DMS153 (cell line): ENCODE measurements at regions not wholly inside any gene's neighbourhood (a gene's known extent, or its start where the extent isn't known, plus 50 kb on each side); places are given as distances from the start of the nearest gene placed in this dataset.

Source experiments
- DNase-seq: peaks from one replicate; lab custom pipeline; 2025; lab: John Stamatoyannopoulos, UW

DNA sequence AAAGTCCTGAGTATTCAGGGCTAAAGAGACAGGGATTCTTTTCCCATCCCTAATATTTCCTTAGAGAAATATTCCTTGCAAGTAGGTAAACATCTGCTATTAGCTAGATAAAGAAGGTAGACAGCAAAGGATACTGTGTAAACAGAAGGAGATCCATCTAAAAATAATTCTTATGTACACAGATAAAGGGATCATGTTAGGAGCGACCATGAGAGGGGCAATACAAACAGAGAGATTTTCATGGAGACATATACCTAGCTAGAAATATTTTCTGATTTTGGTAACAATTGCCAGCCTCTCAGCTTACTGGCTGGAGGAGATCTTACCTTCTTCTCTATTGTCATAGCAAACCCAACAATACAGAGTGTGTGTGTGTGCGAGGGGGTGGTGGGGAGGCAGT lies 184.6 kb upstream of the DMAC1 start:
- no peak for DNase-seq

DNA sequence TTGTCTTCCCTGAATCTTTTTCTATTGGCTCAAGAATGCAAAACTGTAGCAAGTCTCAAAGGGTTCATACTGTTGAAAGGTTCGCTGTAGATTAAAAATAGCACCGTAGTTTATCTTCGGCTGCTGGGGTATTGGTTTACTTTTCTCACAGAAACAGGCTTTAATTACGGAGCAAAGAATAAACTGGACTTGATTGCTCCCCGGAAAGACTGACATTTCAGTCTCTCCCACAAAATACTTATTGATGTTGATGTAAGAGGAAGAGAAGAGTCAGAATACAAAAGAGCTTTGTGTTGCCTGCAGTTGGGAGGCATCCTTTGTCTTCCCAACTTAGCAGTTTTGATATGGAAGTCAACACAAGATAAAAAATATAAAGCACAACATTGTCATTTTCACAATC lies 183.9 kb upstream of the DMAC1 start:
- peak; percentile 24 for DNase-seq

GRCh38 chr9:7982907-7983306 lies 183.3 kb upstream of the DMAC1 start:
- DNase-seq: no peak

DNA sequence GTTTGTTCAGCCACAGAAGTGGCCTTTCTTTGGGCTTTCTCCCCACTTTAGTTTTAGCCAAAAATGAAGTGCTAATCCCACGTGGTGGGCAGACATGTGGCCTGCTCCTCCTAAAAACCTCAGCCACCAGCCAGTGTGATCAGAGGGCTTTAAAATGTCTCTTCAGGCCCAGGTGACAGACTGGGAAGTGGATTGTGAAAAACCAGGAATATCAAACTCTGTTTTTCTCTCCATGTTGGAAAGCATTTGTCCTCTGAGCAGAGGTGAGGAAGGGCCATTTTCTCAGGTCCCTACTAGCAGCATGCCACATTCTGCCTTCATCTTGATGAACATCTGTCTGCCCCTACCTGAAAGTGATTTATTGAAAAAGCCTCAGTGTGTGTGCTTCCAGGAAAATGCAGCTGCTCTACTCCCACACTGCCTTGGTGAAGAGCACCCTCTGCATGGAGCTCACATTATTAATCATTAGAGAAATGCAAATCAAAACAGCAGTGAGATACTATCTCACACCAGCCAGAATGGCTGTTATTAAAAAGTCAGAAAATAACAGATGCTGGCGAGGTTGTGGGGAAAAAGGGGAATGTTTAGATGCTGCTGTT lies 181.2 kb upstream of the DMAC1 start:
- DNase-seq: no peak

- DNase-seq: no peak
These were observed 180.5 kb upstream of the DMAC1 start for GRCh38 chr9:7980041-7980440.

DNA sequence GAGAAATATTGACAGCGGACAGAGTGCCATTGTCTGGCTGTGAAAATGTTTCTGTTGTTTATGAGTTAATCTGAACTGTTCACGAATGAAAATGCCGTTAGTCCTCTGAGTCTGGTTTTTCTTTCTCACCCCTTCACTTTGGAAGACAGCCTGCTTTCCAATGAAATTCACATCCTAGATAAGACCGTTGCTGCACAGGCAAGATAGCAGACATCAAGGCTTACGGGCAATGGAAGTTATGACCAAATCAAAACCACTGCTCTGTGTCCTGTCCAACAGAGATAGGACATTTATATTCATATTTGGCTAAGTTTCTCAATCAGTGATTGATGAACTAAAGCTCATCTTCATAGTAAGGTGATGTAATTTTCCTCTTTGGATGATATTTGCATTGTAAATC lies 180.0 kb upstream of the DMAC1 start:
- no peak for DNase-seq

DNA sequence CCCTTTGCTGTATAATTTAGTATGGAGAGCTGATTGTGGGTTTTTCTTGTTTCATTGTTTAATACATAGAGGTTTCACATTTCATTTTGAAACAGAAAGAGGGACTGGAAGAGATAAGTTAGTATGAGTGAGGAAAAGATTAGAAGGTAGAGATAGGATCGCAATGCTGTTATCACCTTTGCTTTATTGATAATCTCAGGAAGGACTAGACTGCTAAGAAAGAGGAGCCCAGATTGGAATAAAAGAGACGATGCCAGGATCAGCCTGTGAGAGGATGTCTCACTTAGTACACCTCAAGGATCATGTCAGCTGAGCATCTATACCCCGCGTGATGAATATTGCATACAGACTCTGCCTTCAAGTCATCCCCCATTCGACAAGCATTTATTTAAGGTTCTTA lies 178.0 kb upstream of the DMAC1 start:
- DNase-seq: no peak

DNA sequence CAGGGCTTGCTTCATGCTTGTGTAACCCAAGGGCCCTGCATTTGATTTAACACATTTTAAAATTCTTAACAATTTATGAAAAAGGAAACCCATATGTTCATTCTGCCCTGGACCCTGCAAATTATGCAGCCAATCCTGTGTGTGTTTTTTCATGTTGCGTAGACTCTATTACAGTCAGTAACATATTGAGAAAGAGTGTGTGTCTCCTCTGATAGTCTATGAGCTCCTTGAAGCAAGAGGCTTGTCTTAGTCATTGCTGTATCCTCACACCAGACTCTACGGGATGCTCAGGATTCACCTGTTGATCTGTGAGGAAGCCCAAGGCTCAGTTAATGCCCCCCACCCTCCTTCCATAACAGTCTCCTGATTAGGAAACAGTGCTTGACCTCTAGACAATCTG lies 177.3 kb upstream of the DMAC1 start:
- DNase-seq: no peak

DNA sequence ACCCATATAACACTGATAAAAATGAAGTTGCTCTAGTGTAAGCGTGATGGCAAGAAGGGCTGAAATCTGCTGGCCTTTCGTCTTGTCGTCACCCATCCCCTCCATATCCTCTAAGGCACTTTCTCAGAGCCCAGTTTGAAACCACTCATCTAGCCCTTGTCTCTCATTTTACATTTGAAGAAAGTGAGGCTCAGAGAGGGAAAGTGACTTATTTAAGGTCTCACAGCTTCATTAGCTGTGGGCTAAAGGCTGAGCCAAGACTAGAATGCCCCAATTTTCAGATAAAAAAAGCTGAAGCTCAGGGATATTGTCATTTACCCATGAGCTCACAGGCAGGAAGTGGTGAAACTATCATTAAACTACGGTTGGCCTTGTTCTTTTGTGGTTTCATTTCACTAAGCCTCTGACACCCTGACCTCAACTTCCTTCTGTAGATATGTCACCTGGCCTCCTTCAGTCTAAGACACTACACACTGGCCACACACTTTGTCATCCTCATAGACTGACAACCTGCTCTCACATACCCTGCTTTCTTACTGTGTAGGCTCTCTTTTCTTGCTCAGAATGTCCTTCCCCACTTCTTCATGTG lies 176.7 kb upstream of the DMAC1 start:
- DNase-seq: no peak

GRCh38 chr9:7975336-7975735 lies 175.8 kb upstream of the DMAC1 start:
- DNase-seq: no peak

GRCh38 chr9:7974335-7974960 lies 174.9 kb upstream of the DMAC1 start:
- peak; percentile 59 for DNase-seq

DNA sequence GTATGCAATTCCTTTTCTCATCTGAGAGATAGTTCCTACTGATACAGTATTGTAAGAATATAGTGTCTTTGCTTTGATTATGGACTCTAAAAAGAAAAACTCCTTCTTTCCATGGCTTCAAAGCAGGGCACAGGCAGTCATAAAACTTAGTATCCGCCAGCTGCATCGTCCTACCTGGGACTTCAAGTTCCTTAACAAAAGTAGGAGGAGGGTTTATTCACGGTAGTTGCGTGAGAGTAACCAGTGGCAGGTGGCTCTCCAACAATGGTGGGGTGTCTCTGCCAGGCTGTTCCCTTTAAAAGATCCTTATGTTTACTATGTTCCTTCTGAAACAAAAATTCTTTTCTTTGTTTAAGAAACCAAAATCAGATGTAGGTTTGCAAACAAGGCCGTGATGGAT lies 173.5 kb upstream of the DMAC1 start:
- DNase-seq: no peak

DNA sequence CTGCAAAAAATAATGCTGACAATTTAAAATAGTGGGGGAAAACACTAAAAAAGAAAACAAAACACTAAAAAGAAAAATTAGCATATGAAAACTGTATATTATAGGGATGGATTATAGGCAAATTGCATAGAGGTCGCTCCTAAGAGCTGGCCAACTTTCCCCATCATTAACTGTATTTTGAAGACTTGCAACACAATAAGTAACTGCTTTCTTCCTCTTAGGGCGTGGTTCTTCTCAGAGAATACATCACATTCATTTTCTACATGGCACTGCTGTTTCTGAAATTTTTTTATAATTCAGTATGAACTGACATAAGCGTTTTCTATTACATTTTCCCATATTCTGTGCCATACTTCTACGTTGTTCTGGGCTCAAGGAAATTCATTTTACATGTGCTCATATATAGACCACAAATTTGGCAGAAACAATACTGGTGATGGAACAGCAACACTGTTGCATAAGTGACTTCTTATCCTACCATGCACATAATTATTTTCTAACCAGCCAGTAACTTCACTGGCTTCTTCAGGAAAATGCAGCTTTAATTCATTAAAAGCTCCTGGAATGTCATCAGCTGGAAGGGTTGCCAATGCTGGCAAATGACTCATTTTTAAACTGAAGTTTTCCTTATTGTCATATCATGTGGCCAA lies 171.2 kb upstream of the DMAC1 start:
- no peak for DNase-seq

GRCh38 chr9:7968687-7969086 lies 169.1 kb upstream of the DMAC1 start:
- no peak for DNase-seq

GRCh38 chr9:7967851-7968250 lies 168.3 kb upstream of the DMAC1 start:
- DNase-seq: peak; percentile 58

DNA sequence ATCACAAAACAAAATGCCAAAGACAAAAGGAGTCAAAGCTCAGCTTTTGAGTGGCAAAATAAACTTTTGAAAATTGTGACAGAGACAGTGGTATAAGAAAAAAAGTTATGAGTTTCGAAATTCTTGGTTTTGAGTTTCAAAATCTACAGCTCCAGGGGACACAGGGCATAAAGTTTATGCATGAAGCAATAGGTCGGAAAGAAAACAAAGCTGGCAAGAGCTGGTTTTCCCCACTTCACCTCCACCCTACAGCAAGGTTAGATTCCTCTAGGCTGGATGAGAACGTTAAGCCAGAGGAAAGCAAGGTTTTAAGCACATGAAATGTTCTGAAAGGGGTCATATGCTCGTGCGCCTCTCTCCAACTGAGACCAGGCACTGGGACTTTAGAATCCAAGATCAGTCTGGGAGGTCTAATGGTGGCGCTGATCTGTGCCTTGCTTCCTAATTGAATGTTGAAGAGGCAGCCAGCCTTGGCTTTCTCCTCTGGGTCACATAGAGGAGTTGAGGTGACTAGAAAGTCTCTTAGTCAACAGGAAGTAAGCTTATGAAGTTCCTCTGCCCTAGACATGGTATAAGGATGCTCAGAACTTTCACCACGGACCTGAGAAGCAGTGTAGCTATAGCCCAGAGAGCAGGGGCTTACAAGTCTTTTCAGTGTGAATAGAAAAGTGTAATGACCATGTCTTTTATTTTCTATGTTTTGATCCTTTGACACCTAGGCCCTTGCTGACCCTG lies 167.7 kb upstream of the DMAC1 start:
- DNase-seq: no peak

GRCh38 chr9:7965063-7965462 lies 165.5 kb upstream of the DMAC1 start:
- no peak for DNase-seq

- DNase-seq: no peak
These were observed 163.4 kb upstream of the DMAC1 start for GRCh38 chr9:7963026-7963425.

DNA sequence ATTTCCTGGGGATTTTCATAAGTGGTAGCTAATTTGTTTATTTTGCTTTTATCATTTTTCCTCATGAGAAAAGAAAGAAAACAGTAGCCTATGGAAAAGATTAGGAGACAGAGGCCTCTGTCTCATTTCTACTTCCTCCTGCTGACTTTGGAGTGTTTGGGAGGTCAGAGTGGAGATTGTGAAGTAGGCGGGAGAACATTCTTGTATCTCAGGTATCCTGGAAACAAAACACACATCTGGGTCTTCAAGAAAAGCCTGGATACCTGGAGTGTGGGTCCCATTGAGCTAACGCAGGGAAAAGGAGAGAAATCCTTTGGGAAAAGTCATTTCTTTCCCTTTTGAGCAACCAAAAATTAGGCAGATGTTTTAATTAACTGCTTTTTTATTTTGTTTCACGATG lies 161.5 kb upstream of the DMAC1 start:
- no peak for DNase-seq

GRCh38 chr9:7960320-7961050 lies 160.9 kb upstream of the DMAC1 start:
- no peak for DNase-seq

DNA sequence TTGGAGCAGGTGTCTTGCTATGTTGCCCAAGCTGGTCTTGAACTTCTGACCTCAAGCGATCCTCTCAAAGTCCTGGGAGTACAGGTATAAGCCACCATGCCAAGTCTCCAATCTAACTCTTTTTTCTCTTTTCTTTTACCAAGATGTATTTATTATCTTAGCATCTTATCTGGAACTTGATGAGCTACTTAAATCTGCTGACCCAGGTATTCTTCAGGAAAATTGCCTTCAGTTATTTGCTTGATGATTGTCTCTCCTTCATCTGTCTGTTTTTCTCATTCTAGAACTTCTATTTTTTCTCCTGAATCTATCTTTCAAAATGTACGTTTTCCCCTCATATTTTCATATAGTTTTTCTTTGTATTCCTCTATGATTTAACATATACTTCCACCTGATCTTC lies 158.2 kb upstream of the DMAC1 start:
- no peak for DNase-seq

DNA sequence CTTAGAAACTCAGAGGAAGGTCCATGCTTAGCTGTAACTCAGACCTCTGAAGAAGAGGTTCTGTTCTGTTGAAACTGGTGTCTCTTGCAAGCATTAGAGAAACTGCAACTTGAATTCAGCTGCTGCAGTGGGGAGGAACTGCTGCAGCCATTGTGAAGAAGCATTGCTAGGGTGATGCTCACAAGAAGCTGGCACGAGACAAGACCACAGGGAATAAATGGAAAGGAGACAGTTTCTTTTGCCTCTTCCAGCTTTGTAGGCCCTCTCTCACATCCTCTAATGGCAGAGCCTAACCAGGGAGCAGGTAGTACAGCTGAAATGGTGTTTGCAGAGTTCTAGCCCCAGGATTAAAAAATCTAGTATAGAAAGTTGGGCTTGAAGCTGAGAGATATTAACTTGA lies 148.0 kb upstream of the DMAC1 start:
- DNase-seq: no peak
